HG03025 (cell line): ENCODE measurements at regions not wholly inside any gene's neighbourhood (a gene's known extent, or its start where the extent isn't known, plus 50 kb on each side); places are given as distances from the start of the nearest gene placed in this dataset.
"Not testable (repeated sequence)": the region's sequence is repeated elsewhere in the genome, so short reads cannot be mapped to it uniquely, and the experiment has no call there.

ENCODE experiments used
- ATAC-seq: cut with Tn5 transposase; IDR thresholded peaks from one replicate; pipeline ENCODE4 v1.9.1; 2021; ENCODE audit warnings: mild to moderate bottlenecking, moderate library complexity; ENCODE audit not compliant: unreplicated experiment, low FRiP score

DNA sequence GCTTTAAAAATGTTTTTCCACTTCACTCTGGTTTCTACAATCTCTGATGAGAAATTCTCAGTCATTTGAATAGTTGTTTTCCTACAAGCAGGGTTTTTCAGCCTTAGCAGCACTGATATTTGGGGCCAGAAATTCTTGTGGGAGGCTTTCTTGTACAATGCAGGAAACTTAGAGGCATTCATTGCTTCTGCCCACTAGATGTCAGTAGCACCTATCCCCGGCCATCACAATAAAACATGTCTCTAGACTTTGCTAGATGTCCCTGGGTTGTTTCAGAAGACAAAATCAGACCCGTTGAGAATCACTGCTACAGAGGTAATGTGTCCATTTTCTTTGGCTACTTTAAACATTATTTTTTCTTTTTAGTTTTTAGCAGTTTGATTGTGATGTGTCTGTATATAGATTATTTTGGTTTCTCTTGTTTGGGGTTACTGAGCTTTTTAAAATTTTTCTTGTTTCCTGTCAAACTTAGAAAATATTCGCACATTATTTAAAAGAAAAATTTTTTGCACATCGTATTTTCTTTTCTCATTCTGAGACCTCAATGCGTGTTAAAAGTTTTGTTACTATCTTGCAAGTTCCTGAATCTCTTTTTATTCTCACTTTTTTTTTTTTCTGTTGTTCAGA, 60.8 kb upstream of the CCDC179 start:
- peak; percentile 80 for ATAC-seq

DNA sequence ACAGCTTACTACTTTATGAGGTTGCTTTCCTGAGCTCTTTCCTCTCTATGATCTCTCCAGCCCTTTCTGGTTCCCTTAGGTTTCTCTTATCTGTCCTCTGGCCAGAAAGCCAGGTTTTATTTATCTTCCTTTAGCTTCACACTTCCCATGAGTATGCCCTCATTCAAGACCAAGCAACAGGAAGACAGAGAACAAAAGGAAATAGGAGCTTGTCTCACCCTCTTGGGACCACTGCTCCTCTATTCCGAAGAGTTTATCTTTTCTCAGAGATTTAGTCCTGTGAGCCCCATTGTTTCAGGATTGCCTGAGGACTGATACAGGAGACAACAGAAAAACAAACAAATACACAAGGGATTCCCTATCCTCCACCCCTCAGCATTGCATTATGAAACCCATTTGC, 62.4 kb upstream of the CCDC179 start:
- ATAC-seq = no peak

DNA sequence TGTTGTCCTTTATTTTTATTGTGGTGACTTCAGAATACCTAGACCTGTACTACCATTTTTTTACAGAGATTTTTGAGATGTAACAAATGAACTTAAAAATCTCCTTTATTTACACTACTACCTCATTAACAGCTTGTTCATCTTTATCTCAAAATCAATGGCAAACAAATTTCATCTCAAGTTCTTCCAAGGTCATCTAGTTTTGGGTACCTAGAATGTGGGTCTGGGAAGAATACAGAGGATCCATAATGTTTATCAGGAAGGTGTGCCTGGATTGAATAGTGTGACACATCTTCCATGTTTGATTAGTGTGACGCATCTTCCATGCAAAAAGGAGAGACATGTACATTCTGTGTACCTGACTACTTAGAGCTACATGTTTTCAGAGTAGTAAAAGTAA, 63.3 kb upstream of the CCDC179 start:
- no peak for ATAC-seq

DNA sequence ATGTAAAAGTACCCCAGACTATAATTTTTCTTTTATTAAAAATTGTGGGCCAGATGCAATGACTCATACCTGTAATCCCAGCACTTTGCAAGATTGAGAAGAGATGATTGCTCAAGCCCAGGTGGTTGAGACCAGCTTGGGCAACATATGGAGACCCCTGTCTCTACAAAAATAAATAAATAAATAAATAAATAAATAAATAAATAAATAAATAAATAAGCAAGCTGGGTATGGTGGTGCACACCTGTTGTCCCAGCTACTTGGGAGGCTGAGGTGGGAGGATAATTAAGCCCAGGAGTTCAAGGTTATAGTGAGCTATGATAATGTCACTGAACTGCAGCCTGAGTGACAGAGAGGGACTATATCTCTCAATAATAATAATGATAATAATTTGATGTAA, 66.1 kb upstream of the CCDC179 start:
- no peak for ATAC-seq

DNA sequence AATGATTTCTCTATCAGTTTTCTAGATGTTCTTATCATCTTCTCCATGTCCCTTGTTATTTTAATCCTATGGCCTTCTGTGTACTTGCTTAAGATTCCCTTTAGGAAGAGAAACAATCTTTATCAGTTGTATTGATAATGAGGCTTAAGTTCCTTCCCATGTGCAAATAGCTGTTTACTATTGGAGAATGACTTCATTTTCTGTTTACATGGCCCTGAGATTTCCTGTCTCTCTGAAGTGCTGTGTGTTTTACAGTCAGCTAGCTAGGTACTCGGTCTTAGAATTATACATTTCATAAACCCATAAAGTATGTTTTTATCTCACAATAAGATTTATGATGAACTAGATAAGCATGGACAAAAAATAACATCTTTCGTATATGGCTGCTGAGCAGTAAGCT, 67.5 kb upstream of the CCDC179 start:
- ATAC-seq = no peak

DNA sequence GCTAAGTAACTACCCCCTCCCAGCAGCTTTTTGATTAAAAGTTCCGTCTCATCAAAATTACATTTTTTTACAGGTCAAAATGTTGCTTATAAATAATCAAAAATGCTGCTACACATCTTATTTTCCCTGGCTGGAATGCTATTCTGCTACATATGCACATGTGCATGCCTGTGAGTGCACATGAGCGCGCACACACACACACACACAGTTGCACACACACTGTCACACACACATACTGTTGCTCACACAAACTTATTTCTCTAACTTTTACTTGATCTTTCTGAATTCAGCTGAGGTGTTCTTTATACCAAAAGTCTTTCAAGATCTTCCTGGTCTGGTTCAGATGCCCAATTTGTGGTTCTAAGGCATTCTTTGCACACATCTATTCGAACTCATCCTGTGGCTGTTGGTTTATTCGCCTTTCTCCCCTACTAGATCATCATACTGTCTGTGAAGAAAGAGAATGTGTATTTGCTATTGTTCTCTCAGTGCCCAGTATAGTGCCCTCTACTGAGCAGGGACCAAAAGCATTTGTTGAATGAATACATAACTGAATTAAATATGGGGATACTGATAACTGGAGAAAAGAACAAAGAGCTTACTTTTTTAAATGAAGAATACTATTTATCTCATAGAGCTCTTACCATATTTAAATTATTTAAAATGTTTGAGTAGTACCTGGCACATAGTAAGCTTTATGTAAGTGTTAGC, 68.1 kb upstream of the CCDC179 start:
- ATAC-seq = no peak

DNA sequence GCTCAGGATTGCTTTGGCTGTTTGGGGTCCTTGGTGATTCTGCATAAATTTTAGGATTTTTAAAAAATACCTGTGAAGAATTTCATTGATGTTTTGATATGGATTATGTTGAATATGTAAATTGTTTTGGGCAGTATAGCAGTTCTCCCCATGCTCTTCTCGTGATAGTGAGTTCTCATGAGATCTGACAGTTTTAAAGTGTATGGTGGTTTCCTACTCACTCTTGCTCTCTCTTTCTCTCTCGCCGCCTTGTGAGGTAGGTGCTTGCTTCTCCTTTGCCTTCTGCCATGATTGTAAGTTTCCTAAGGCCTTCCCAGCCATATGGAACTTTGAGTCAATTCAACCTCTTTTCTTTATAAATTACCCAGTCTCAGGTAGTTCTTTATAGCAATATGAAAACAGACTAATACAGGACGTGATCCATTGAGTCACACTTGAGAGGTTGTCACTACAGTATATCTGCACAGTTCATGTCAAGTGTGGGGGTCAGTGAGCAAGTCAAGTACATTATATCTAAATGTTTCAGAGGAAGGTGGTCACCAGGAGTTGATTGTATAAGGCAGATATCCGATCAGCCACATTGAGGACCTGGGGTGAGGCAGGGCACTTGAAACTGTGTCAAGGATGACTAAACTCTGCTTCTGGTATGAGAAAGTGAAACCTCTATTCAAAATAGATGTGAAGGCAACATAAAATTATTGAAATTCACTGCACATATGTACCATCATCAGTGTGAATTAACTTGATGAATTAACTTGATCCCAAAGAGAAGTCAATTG, 70.7 kb upstream of the CCDC179 start:
- peak; percentile 88 for ATAC-seq

DNA sequence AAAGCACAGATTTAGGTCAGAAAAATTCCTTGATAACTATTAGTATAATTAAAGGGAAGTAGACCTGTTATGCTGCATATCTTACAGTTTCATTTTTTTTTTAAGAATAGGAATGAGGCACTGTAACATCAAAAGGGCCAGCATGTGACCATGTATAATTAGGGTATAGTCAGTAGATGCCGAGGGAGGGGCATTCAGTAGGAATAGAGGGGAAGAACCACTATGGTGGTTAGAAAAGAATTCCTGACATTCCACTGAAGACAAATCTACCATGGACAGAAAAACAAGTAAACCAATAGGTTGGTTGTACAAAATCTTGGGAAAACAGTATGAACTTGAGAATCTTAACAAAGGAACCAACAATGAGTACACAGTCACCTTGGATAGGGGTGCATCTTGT, 78.4 kb upstream of the CCDC179 start:
- no peak for ATAC-seq

DNA sequence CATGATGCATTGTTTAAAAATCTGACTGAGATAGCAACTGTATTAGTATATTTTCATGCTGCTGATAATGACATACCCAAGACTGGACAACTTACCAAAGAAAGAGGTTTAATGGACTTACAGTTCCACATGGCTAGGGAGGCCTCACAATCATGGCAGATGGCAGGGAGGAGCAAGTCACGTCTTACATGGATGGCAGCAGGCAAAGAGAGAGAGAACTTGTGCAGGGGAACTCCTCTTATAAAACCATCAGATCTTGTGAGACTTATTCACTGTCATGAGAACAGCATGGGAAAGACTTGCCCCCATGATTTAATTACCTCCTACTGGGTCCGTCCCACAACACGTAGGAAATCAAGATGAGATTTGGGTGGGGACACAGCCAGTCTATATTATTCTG, 81.3 kb upstream of the CCDC179 start:
- not testable (repeated sequence) for ATAC-seq

DNA sequence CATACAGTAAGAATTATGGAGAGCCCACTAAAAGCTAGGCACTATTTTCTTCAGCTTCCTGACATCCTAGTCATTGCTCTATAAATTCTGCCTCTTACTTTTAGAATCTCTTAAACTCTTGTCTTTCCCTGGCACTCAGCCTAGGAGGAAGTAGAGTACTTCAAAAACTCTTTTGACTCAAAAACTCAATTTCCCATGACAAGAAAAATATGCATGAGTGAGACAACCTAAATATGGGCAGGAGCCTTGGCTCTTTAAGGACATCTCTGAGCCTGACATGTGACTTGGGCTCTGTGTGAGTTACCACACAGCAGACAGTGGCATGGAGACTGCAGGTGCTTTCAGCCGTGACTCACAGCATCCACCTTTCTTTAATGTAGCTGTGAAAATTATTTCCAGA, 97.5 kb upstream of the CCDC179 start:
- ATAC-seq = no peak

DNA sequence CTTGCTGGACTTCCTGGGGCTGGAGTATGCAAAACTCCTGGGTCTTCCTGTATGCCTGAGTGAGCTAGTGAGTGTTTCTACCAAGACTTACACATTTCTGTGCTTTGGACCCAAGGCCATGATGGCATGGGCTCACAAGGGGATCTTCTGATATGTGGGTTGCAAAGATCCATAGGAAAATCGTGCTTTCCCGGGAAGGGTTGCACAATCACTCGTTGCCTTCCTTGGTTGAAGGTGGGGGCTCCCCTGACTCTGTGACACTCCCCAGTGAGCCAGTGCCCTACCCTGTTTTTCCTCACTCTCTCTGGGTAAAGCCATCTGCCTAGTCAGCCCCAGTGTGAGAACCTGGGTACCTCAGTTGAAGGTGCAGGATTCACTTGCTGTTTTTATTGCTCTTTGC, 114.0 kb upstream of the CCDC179 start:
- no peak for ATAC-seq

DNA sequence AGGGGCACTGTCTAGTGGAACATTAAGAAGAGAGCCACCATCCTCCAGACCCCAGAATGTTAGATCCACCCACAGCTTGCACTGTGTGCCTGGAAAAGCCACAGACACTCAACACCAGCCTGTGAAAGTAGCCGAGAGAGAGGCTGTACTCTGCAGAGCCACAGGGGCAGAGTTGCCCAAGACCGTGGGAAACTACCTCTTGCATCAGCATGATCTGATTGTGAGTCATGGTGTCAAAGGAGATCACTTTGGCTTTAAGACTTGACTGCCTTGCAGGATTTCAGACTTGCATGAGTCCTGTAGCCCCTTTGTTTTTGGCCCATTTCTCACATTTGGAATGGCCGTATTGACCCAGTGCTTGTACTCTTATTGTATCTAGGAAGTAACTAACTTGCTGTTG, 115.9 kb upstream of the CCDC179 start:
- no peak for ATAC-seq

DNA sequence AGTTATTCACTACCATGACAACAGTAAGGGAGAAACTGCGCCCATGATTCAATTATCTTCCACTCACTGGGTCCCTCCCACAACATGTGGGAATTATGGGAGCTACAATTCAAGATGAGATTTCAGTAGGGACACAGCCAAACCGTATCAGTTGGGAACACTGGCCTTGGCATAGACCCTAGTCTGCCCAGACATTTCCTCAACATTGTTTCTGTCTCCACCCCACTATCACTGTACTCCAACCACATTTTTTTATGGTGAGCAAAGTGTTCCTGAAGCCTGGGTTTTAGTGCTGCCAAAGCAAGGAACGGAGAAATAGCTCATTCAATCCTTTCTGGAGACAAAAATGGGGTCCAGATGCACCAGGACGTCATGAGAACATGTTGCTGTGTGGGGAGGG, 122.6 kb upstream of the CCDC179 start:
- no peak for ATAC-seq

DNA sequence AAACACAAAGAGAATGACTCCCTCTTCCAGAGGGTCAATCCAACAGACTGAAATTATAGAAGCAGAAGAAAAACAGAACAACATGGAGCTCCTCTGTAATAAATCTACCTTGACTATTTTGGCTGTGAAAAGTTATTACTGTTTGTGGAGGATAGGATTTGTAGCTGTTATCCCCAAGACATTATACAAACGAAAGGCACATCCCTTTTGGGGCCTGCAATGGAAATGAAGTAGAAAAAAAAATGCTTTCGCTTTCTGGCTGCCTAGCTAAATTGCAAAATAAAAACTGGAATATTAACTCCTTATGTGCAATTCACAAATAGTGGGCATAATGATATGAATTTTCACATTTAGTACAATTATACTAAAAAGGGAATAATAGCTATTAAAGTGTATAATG, 123.8 kb upstream of the CCDC179 start:
- ATAC-seq = no peak

DNA sequence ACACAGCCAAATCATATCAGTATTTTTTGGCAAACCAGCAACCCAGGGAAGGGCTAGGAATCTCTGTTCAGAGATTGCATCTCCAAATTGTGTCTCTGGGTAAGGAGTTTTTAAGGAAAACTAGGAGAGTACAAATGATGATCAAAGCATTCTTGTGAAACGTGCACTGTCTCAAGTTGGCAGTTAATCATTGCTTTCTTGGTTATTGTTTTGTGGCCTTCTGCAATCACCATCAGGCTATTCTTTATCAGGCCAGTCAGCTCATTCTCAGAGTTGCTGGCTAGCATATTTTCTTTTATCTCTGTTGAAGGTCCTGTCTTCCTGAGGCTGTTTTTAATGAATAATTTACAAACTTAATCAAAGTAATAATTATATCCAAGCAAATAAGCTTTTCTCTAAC, 129.1 kb upstream of the CCDC179 start:
- ATAC-seq = no peak

DNA sequence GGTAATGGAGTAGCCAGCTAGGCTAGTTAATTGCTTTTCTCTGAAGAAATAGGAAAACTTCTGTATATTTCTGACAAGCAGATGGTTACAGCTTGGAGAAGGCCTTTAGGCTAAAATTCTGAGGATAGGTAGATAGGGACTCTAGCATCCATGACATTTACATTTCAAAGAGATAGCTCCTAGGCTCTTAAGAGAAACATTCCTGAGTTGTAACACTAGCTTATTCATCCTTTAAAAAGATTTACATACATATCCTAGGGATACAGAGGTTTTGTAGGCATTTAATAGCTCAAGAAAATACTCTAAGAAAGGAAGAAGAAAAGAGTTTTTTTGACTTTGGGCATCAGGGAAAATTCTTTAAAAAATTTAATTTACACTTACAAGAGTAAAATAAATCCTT, 130.9 kb upstream of the CCDC179 start:
- ATAC-seq = no peak

DNA sequence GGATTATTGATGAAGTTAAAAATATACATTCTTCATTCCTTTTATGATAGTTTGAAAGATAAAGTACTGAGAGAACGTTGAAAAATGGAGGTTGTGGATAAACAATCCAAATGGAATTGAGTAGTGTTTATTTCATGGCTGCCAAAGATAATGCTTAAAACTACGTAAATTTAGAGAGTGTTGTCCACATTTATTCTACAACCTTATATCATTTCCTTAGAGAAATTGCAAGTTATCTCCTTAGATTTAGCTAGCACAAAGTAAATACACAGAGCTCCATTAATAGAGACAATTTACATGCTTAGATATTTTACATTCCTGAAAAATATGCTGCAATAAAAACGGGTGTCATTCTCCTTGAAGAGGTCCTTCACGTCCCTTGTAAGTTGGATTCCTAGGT, 146.5 kb upstream of the CCDC179 start:
- no peak for ATAC-seq

DNA sequence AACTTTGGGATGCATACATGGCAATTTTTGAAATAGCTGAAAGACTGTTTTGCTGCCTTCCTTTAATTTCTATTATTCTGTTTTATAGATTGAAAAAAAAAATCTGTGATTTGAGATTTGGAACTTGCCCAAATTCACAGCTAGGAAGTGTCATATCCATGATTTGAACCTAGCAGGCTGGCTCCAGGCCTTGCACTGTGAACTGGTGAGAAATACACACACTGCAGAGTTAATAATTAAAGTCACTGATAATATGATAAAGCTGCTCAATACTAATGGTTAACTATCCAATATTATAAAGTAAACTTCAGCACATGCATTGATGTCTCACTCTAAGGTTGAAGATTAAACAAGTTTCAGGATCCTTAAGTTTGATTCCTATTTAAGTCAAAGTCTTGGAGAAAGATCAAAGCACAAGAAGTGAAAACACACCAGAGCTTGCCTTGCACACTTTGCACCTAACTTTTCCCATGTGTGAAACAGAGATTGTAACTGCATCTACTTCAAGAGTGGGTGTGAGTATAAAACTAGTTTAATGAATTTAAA, 150.6 kb upstream of the CCDC179 start:
- ATAC-seq = no peak

DNA sequence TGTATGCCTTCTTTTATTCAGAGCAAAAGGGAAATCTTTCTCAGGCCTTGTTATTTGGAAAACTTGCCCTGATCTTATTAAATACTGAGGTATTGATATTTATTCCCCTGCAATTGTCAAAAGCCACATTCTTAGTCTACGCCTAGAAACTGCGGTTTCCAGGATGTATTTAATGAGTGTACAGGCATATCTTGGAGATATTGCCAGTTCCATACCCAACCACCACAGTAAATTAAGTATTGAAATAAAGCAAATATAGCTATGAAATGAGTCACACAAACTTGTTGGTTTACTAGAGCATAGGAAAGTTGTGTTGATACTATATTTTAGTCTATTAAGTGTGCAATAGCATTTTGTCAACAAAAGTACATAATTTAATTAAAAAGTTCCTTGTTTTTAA, 152.7 kb upstream of the CCDC179 start:
- ATAC-seq = no peak

DNA sequence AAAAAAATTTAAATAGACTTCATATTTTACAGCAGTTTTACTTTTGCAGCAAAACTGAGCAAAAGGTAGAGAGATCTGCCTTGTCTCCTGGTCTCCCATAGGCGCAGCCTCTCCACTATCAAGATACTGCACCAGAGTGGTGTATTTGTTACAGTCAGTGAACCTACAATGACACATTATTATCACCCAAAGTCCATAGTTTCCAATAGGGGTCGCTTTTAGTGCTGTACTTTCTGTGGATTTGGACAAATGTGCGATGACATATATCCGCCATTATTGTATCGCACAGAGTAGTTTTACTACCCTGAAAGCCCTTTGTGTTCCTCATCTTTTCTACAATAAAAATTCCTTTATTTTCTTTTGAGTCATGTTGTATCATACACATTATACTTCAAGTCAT, 153.2 kb upstream of the CCDC179 start:
- ATAC-seq = no peak

DNA sequence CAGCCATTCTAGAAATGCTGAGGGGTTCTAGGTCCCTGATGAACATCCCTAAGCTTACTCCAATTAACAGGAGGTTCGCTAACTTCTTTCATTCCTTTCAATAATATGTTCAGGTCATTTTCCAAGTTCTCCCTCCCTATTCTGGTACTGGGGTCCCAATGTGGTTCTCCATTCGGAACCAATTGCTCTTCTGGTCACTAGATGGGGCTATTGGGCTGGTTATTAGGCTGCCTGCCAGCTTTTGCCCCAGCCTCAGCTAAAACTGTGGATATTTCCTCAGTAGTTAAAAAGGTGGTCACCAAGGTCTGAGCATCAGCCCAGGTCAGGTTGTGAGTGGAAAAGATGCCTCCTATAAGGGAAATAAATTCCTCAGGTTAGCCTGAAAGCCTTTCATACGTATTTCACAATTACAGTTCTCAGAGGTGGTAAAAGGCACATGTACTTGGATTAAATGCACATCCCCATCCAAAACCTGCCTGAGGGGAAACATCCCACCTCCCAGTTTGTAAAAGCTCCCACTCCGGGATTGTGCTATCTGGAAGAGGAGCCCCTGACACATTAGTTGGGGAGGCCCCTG, 161.1 kb upstream of the CCDC179 start:
- ATAC-seq = no peak
